Urothelium cell line (cell line): ENCODE measurements at regions not wholly inside any gene's neighbourhood (a gene's known extent, or its start where the extent isn't known, plus 50 kb on each side); places are given as distances from the start of the nearest gene placed in this dataset.

Experiments
- DNase-seq: peaks from one replicate; pipeline ENCODE4 v3.0.0; 2011; ENCODE audit warnings: low spot score, mixed read lengths
- FAIRE-seq: peaks from 2 replicates; lab custom pipeline; 2011; peaks lifted over from hg19 to GRCh38; lab: Jason Lieb, UNC

- no peak for DNase-seq
- no peak for FAIRE-seq
Measured at GRCh38 chr13:106354961-106355360, 180.5 kb downstream of the EFNB2 start.

- FAIRE-seq (no peak), DNase-seq (no peak)
Measured at GRCh38 chr13:106352850-106353249, 182.6 kb downstream of the EFNB2 start.

- FAIRE-seq, result no peak
- DNase-seq, result no peak
Measured at GRCh38 chr13:106351251-106351650, 184.2 kb downstream of the EFNB2 start.

- no peak for DNase-seq
- FAIRE-seq, result no peak
Measured at GRCh38 chr13:106350208-106350607, 185.3 kb downstream of the EFNB2 start.

- FAIRE-seq (no peak), DNase-seq (peak; percentile 37)
Measured at GRCh38 chr13:106349080-106349931, 186.2 kb downstream of the EFNB2 start.

- peak; percentile 40 for DNase-seq
- no peak for FAIRE-seq
Measured at GRCh38 chr13:106348075-106348840, 187.2 kb downstream of the EFNB2 start.

- no peak for DNase-seq
- FAIRE-seq, result no peak
Measured at GRCh38 chr13:106344342-106344741, 191.1 kb downstream of the EFNB2 start.

GRCh38 chr13:106343836-106344235 is 191.6 kb downstream of the EFNB2 start:
- FAIRE-seq, result no peak
- DNase-seq, result no peak

GRCh38 chr13:106340249-106340648 is 195.2 kb downstream of the EFNB2 start:
- DNase-seq (no peak), FAIRE-seq (no peak)

- DNase-seq (no peak), FAIRE-seq (no peak)
Measured at GRCh38 chr13:106337096-106337850, 198.2 kb downstream of the EFNB2 start.

- no peak for FAIRE-seq
- no peak for DNase-seq
Measured at GRCh38 chr13:106336668-106337067, 198.8 kb downstream of the EFNB2 start.

- DNase-seq (no peak), FAIRE-seq (no peak)
Measured at GRCh38 chr13:106332621-106333020, 202.8 kb downstream of the EFNB2 start.

GRCh38 chr13:106331116-106331515 is 204.3 kb downstream of the EFNB2 start:
- DNase-seq, result no peak
- FAIRE-seq, result no peak

GRCh38 chr13:106329941-106330340 is 205.5 kb downstream of the EFNB2 start:
- FAIRE-seq (no peak), DNase-seq (no peak)

GRCh38 chr13:106326751-106327150 is 208.7 kb downstream of the EFNB2 start:
- FAIRE-seq (no peak), DNase-seq (no peak)

- FAIRE-seq, result no peak
- no peak for DNase-seq
Measured at GRCh38 chr13:106324444-106324843, 211.0 kb downstream of the EFNB2 start.

GRCh38 chr13:106322628-106323027 is 212.8 kb downstream of the EFNB2 start:
- no peak for DNase-seq
- no peak for FAIRE-seq

- no peak for FAIRE-seq
- DNase-seq, result peak; percentile 61
Measured at GRCh38 chr13:106318941-106319411, 216.5 kb downstream of the EFNB2 start.

- FAIRE-seq (no peak), DNase-seq (no peak)
Measured at GRCh38 chr13:106314417-106314816, 221.0 kb downstream of the EFNB2 start.

GRCh38 chr13:106311004-106311403 is 224.5 kb downstream of the EFNB2 start:
- no peak for DNase-seq
- no peak for FAIRE-seq

GRCh38 chr13:106310291-106310865 is 225.1 kb downstream of the EFNB2 start:
- FAIRE-seq, result no peak
- DNase-seq, result no peak
